HG03439 (cell line): ENCODE measurements at regions not wholly inside any gene's neighbourhood (a gene's known extent, or its start where the extent isn't known, plus 50 kb on each side); places are given as distances from the start of the nearest gene placed in this dataset.

Experiments
- ATAC-seq: cut with Tn5 transposase; IDR thresholded peaks from one replicate; pipeline ENCODE4 v1.9.1; 2021; ENCODE audit warnings: mild to moderate bottlenecking, moderate library complexity; ENCODE audit not compliant: unreplicated experiment

DNA sequence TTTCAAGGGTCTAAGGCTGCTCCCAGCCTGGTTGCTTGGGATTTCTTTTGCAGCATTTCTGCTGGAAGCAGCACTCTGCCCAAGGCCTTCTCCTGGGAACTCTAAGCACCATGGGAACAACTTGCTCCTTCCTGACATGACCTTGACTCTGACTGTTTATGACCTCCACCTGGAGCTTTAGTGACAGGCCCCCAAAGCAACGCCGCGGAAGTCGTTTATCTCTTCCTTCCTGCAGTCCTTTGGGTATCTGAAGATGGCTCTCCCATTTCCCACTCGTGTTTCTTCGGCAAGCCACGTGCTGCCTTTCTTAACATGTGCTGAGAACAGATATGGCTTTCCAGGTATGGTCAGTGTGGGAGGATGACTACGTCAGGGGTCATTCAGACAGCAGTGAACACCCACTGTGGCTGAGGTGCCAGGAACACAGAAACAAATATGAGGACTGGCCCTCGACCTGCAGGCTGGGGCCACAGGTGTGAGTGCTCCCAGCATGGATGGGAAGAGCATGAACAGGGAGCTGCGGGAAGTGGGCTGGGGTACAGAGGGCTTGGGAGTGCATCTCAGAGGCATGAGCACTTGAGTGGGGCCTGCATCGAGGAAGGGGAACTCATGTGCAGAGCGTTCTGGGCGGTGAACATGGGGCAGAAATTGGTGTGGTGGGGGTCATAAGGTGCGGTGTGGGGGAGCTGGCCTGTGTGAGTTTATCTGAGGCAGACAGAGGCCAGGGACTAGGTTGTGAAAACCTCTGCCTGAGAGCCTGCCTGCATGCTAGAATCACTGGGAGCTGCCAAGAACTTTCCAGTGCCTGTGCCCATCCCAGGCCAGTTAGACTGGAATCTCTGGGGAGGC lies 140.5 kb downstream of the TSN start:
- ATAC-seq: no peak

- peak; percentile 72 for ATAC-seq
Measured at GRCh38 chr2:121897335-121897970, 142.0 kb downstream of the TSN start.

DNA sequence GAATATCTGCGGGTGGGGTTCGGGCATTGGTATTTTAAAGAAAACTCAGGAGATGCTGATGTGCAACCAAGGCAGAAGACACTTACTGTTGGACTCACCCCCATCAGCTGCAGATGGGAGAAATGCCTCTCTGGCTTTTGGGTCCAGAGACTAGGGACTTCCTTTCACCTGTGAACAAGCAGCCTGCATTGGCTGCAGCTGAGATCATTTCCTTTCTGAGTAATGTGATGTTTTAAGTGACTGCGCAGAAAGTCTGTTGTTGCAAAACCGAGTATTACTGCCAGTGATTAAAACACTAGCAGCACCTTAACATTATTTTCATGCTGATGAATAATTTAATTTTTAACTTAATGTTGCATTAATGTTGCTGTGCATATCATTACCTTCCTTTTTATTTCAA lies 143.0 kb downstream of the TSN start:
- ATAC-seq: no peak

GRCh38 chr2:121900391-121900790 lies 144.9 kb downstream of the TSN start:
- ATAC-seq: no peak

DNA sequence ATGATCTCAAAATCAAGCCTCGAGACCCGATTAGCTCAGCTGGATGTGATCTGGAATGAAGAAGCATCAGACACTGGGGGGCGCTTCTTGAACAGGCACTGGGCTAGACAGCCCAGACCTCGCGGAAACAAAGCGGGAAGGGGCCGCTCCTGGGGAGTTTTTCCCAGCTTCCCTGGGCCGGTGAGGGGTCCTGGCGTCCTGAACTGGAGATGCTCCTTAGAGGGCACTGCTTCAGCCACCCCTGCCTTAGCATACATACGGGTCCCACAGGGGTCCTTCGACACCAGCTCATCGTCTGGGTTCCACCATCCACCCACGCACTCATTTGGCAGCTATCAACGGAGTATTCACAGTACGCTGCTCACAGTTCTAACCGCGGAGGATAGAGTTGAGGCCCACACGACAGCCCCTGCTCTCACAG lies 146.7 kb downstream of the TSN start:
- peak; percentile 48 for ATAC-seq

GRCh38 chr2:121902616-121903015 lies 147.2 kb downstream of the TSN start:
- peak; percentile 28 for ATAC-seq

DNA sequence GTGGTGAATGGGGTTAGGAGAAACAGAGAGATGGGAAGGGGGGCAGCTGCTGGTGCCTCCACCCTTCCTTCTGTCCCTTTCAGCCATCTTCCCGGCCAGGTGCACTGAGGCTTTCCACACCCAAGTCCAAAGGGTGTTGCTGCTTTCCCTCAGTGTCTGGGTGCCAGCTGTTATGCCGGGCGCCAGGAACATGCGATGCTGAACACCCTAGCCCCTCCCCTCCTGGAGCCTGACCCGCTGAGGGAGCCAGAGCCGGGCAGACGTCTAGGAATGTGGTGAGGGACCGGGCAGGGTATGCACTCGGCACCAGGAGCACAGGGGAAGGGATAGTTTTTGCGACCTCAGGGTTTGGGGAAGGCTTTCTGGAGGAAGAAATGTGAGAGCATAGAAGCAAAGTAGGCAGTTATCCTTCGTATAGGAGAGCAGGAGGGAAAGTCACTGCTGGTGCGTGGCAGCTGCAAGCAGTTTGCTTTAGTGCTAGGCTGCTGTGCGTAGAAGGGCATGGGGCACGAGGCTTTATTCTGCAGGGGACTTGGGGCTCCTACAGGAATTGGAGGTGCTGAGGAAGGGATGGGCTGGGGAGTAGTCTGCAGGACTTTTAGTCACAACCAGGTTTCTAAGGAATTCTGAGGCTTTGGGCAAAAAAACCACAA lies 147.7 kb downstream of the TSN start:
- ATAC-seq: no peak

DNA sequence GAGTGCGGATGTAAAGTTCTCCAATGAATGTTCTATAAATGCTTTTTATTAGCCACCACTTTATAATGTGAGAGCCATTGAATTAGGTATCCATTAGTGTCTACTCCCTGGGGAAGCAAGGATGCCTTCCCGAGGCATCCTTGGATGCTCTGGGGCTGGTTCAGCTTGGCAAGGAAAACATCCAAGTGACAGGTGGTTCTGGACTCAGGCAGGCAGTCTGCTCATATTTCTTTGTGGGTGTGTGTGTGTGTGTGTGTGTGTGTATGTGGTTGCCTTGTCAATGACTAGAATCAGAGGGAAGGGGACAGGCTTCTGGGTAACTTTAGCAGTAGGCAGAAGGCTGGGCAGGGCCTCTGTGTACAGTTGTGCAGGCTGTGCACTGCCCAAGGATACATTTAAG lies 149.2 kb downstream of the TSN start:
- ATAC-seq: no peak

DNA sequence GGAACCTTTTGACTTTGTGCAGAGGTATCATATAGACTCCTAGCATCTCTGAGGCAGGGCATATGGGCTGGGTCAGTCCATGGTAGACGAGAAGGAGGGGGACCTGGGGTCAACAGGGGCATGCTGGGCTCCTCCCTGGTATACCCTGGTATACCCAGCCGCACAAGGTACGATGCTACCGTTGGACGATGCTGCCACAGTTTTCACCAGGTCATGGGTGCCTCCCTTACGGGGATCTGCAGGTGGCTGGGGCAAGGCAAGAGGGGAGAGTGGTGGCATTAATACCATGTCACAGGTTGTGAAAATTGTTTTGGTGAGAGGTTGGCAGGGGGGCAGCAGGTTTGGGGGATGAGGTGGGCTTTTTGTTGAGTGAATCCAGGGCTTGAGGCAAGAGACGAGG lies 149.8 kb downstream of the TSN start:
- no peak for ATAC-seq

DNA sequence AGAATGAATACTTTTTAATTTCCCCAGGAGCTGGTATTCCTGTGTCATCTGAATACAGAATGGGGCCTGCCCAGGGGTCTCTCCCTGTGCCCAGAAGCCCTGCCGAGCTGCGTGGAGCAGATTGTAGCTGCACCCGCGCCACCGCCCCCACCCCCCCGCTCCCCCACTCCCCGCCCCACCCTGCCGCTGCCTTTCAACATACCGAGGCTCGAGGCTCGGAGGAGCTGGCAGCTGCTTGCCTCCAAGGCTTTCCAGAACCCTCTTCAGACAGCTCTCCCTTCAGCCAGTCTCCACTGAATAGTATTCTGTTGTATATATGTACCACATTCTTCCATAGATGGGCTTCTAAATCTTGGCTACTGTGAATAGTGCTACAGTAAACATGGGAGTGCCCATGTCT lies 150.7 kb downstream of the TSN start:
- ATAC-seq: no peak

DNA sequence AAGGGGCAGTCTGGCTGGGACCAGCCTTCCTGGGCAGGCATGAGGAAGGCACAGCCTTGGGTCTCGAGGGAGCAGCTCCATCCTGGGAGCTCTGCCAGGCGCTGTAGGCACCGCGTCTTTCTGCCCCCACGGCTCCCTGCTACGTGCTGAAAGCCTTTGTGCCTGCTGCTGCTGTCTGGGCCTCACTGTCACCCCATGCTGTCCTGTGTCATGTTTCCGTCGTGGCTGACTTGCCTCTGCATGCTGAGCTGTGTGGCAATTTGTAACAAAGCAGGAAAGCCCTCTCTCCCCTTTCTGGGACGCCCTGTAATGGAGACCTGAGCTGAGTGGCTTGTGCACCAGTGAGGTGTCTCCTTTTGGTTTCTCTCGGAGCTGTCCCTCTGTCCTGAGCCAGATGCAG lies 152.5 kb downstream of the TSN start:
- no peak for ATAC-seq

DNA sequence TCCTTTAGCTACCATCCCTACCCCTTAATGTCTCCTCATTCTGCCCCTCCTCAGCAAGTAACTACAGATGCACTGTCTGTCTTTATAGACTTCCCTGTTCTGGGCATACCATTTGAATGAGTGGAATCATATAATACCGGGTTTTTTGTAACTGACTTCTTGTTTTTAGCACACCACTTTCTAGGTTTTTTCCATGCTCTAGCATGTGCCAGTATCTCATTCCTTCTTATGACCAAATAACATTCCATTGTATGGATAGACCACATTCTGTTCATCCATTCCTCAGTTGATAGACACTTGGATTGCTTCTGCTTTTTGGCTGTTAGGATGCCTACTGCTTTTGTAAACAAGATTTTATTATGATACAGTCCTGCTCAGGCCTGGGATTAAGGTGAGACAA lies 154.7 kb downstream of the TSN start:
- no peak for ATAC-seq

GRCh38 chr2:121911036-121911435 lies 155.6 kb downstream of the TSN start:
- no peak for ATAC-seq

- no peak for ATAC-seq
Measured at GRCh38 chr2:121917143-121917542, 161.7 kb downstream of the TSN start.

DNA sequence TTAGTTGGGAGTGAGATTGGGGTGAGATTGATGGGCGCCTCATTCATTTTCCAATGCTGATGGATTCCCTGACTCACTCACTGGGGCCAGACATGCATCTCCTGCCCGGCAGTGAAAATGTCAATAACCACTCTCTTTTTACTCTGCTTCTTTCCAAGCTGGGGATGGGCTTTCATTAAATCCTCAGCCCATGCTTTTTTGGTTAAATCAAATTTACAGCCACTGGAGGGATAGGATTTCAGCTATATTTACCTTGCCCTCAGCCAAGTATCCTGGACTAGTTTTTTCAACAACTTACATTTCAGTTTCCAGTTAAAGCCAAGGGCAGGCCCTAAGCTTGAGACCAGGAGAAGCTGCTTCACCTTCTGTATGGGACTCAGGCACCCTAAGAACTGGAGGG lies 162.8 kb downstream of the TSN start:
- no peak for ATAC-seq

GRCh38 chr2:121919803-121920202 lies 164.4 kb downstream of the TSN start:
- no peak for ATAC-seq

DNA sequence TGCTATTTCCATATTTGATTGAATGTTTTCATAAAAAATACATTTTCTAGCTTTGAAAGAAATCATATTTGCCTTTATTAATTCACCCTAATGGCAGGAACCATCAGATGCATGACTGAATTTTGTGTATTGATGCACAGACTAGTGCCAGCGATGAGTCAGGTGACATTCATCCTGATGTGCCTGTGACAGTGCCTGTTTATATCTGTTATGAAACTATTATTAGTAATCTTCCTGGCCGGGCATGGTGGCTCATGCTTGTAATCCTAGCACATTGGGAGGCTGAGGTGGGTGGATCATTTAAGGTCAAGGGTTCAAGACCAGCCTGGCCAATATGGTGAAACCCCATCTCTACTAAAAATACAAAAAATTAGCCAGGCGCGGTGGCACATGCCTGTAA lies 170.0 kb downstream of the TSN start:
- no peak for ATAC-seq

DNA sequence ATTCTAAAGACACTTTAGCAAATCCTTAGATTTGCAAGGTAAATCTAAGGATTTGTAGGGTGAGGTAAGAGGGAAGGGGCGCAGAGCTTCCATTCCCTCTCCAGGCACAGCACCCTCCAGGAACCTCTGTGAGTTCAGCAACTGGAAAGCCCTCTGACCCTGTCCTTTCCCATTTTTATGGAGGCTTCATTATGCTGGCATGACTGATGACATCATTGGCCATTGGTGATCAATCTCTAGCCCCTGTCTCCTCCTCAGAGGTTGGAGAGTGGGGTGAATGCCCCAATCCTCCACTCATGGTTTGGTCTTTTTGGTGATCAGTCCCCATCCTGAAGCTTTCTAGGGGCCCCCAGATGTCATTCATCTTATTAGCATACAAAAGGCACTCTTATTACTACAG lies 187.8 kb downstream of the TSN start:
- no peak for ATAC-seq

DNA sequence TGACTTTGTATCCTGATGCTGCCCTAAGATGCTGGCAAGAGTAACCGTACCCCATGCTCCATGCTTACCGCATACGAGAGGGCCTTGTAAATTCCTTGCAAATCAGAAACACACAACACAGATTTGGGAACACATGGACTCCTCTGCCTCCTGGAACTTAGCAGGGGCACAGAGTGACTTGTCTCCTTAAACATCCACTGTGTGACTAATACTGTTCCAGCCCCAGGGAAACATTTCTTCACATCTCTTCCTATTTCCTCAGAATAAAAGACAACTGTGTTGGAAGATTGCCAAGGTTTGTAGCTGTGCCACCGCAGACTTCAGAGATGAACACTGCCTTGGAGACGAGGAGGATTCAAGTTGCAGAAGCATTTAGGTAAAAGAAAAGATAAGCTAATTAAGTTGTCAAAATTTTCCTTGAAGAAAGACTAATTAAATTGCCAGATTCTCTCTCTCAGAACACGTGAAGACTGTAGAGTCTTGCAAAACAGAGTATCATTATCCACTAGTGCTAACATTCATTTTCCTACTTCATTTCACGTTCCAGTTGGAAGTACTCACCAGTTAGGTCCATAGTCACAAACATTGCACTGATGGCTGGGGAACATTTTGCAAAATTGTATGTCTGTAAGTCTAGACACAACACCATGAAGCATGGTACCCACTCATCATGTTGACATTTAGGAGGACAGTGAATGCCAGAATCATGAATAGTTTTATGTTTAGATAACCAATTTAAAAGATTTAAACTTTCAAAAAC lies 188.8 kb downstream of the TSN start:
- ATAC-seq: no peak

GRCh38 chr2:121947674-121948073 lies 192.2 kb downstream of the TSN start:
- no peak for ATAC-seq

GRCh38 chr2:121949271-121949670 lies 193.8 kb downstream of the TSN start:
- no peak for ATAC-seq
